HTR-8/SVneo (cell line): ENCODE measurements at regions not wholly inside any gene's neighbourhood (a gene's known extent, or its start where the extent isn't known, plus 50 kb on each side); places are given as distances from the start of the nearest gene placed in this dataset.
A peak's percentile ranks its signal among the peaks of the same experiment; 100 is the strongest.

Experiments
- DNase-seq: peaks from one replicate; pipeline ENCODE4 v3.0.0; 2011; ENCODE audit warnings: low spot score, mixed read lengths; ENCODE audit not compliant: insufficient read length
- FAIRE-seq: peaks from 2 replicates; lab custom pipeline; 2011; peaks lifted over from hg19 to GRCh38; lab: Jason Lieb, UNC

- no peak for DNase-seq
- peak; percentile 70 for FAIRE-seq
Measured at GRCh38 chr9:107190061-107190935, 92.8 kb upstream of the RAD23B start.

GRCh38 chr9:107190936-107191290 lies 92.2 kb upstream of the RAD23B start:
- DNase-seq (no peak), FAIRE-seq (no peak)

GRCh38 chr9:107193251-107193650 lies 89.8 kb upstream of the RAD23B start:
- FAIRE-seq (no peak), DNase-seq (no peak)

- DNase-seq (no peak), FAIRE-seq (no peak)
Measured at GRCh38 chr9:107198718-107199117, 84.4 kb upstream of the RAD23B start.

GRCh38 chr9:107208121-107208520 lies 75.0 kb upstream of the RAD23B start:
- no peak for FAIRE-seq

GRCh38 chr9:107210775-107211174 lies 72.3 kb upstream of the RAD23B start:
- FAIRE-seq, result no peak
- no peak for DNase-seq

More at GRCh38 chr9:107208121-107208520, 75.0 kb upstream of the RAD23B start:
- DNase-seq, result no peak

- FAIRE-seq (no peak), DNase-seq (no peak)
Measured at GRCh38 chr9:107211284-107211923, 71.7 kb upstream of the RAD23B start.

- DNase-seq, result no peak
- FAIRE-seq, result no peak
Measured at GRCh38 chr9:107212613-107213012, 70.5 kb upstream of the RAD23B start.

GRCh38 chr9:107213080-107213479 lies 70.0 kb upstream of the RAD23B start:
- DNase-seq (no peak), FAIRE-seq (no peak)

- FAIRE-seq (peak; percentile 51), DNase-seq (peak; percentile 81)
Measured at GRCh38 chr9:107213561-107214028, 69.5 kb upstream of the RAD23B start.

- DNase-seq, result no peak
- no peak for FAIRE-seq
Measured at GRCh38 chr9:107214381-107214780, 68.7 kb upstream of the RAD23B start.

- FAIRE-seq, result no peak
- no peak for DNase-seq
Measured at GRCh38 chr9:107214915-107215314, 68.2 kb upstream of the RAD23B start.

- DNase-seq (no peak), FAIRE-seq (no peak)
Measured at GRCh38 chr9:107215381-107215780, 67.7 kb upstream of the RAD23B start.

- DNase-seq, result no peak
- FAIRE-seq, result no peak
Measured at GRCh38 chr9:107216329-107216728, 66.8 kb upstream of the RAD23B start.

- FAIRE-seq (no peak), DNase-seq (no peak)
Measured at GRCh38 chr9:107218829-107219485, 64.1 kb upstream of the RAD23B start.

GRCh38 chr9:107219486-107220077 lies 63.5 kb upstream of the RAD23B start:
- no peak for DNase-seq
- FAIRE-seq, result peak; percentile 23

GRCh38 chr9:107221321-107221720 lies 61.8 kb upstream of the RAD23B start:
- FAIRE-seq, result no peak
- no peak for DNase-seq

- DNase-seq (peak; percentile 57), FAIRE-seq (peak; percentile 90)
Measured at GRCh38 chr9:107222020-107222522, 61.0 kb upstream of the RAD23B start.

GRCh38 chr9:107223381-107223780 lies 59.7 kb upstream of the RAD23B start:
- DNase-seq (no peak), FAIRE-seq (no peak)

GRCh38 chr9:107224252-107224651 lies 58.8 kb upstream of the RAD23B start:
- no peak for FAIRE-seq
- DNase-seq, result no peak
